Activated naive CD8-positive, alpha-beta T cell (primary cell): ENCODE measurements at regions not wholly inside any gene's neighbourhood (a gene's known extent, or its start where the extent isn't known, plus 50 kb on each side); places are given as distances from the start of the nearest gene placed in this dataset.

Source experiments
- H3K27ac Mint-ChIP-seq: one replicate; pipeline ENCODE4 v1.8.0; 2021; ENCODE audit warnings: mixed read lengths
- H3K27me3 Mint-ChIP-seq: one replicate; pipeline ENCODE4 v1.8.0; 2021; ENCODE audit warnings: mixed read lengths
- H3K36me3 Mint-ChIP-seq: one replicate; pipeline ENCODE4 v1.8.0; 2021; ENCODE audit warnings: mixed read lengths
- H3K4me1 Mint-ChIP-seq: one replicate; pipeline ENCODE4 v1.8.0; 2021; ENCODE audit warnings: low read depth, mixed read lengths
- H3K4me3 Mint-ChIP-seq: one replicate; pipeline ENCODE4 v1.8.0; 2021; ENCODE audit warnings: mild to moderate bottlenecking, mixed read lengths
- H3K9me3 Mint-ChIP-seq: one replicate; pipeline ENCODE4 v1.8.0; 2021; ENCODE audit warnings: low read depth, mixed read lengths

- Mint-ChIP-seq H3K36me3 (no peaks in the 10 kb centered on the region), H3K27ac (no peak overlapping the region), H3K4me1 (no peaks in the 10 kb centered on the region), H3K27me3 (no peaks in the 10 kb centered on the region), H3K9me3 (peaks cover 5% of the 10 kb centered on the region), H3K4me3 (no peak overlapping the region)
These were observed 58.3 kb downstream of the TRIML1 start for GRCh38 chr4:188197566-188197965.

GRCh38 chr4:188198982-188199792, 59.9 kb downstream of the TRIML1 start:
- Mint-ChIP-seq H3K9me3 (peaks cover 5% of the 10 kb centered on the region), H3K36me3 (no peaks in the 10 kb centered on the region), H3K27ac (no peak overlapping the region), H3K4me3 (no peak overlapping the region), H3K27me3 (no peaks in the 10 kb centered on the region), H3K4me1 (no peaks in the 10 kb centered on the region)

- Mint-ChIP-seq H3K9me3 (peaks cover 12% of the 10 kb centered on the region), H3K27ac (no peak overlapping the region), H3K27me3 (no peaks in the 10 kb centered on the region), H3K4me1 (no peaks in the 10 kb centered on the region), H3K36me3 (no peaks in the 10 kb centered on the region), H3K4me3 (no peak overlapping the region)
These were observed 62.6 kb downstream of the TRIML1 start for GRCh38 chr4:188201851-188202250.

GRCh38 chr4:188206783-188207182, 67.5 kb downstream of the TRIML1 start:
- Mint-ChIP-seq H3K27ac (no peak overlapping the region), H3K4me3 (no peak overlapping the region), H3K4me1 (no peaks in the 10 kb centered on the region), H3K9me3 (peaks cover 10% of the 10 kb centered on the region), H3K36me3 (no peaks in the 10 kb centered on the region), H3K27me3 (no peaks in the 10 kb centered on the region)

- Mint-ChIP-seq H3K27me3 (no peaks in the 10 kb centered on the region), H3K4me3 (no peak overlapping the region), H3K4me1 (no peaks in the 10 kb centered on the region), H3K27ac (no peak overlapping the region), H3K36me3 (no peaks in the 10 kb centered on the region), H3K9me3 (no peaks in the 10 kb centered on the region)
These were observed 75.6 kb downstream of the TRIML1 start for GRCh38 chr4:188214861-188215260.

- H3K4me3 Mint-ChIP-seq: no peak overlapping the region
- no peaks in the 10 kb centered on the region for H3K9me3 Mint-ChIP-seq
- no peaks in the 10 kb centered on the region for H3K27me3 Mint-ChIP-seq
- no peak overlapping the region for H3K27ac Mint-ChIP-seq
- no peaks in the 10 kb centered on the region for H3K36me3 Mint-ChIP-seq
- no peaks in the 10 kb centered on the region for H3K4me1 Mint-ChIP-seq
These were observed 79.2 kb downstream of the TRIML1 start for GRCh38 chr4:188218392-188218791.

GRCh38 chr4:188220006-188220405, 80.8 kb downstream of the TRIML1 start:
- H3K4me3 Mint-ChIP-seq: no peak overlapping the region
- H3K27me3 Mint-ChIP-seq: no peaks in the 10 kb centered on the region
- no peaks in the 10 kb centered on the region for H3K4me1 Mint-ChIP-seq
- H3K36me3 Mint-ChIP-seq: no peaks in the 10 kb centered on the region
- H3K27ac Mint-ChIP-seq: no peak overlapping the region
- no peaks in the 10 kb centered on the region for H3K9me3 Mint-ChIP-seq

- H3K27ac Mint-ChIP-seq: no peak overlapping the region
- H3K9me3 Mint-ChIP-seq: peaks cover 5% of the 10 kb centered on the region
- no peaks in the 10 kb centered on the region for H3K4me1 Mint-ChIP-seq
- no peak overlapping the region for H3K4me3 Mint-ChIP-seq
- H3K27me3 Mint-ChIP-seq: no peaks in the 10 kb centered on the region
- H3K36me3 Mint-ChIP-seq: no peaks in the 10 kb centered on the region
These were observed 81.8 kb downstream of the TRIML1 start for GRCh38 chr4:188221090-188221489.

- no peaks in the 10 kb centered on the region for H3K27me3 Mint-ChIP-seq
These were observed 89.0 kb downstream of the TRIML1 start for GRCh38 chr4:188228279-188228678.

GRCh38 chr4:188232428-188232827, 93.2 kb downstream of the TRIML1 start:
- H3K36me3 Mint-ChIP-seq: no peaks in the 10 kb centered on the region
- no peaks in the 10 kb centered on the region for H3K27me3 Mint-ChIP-seq
- H3K4me1 Mint-ChIP-seq: no peaks in the 10 kb centered on the region
- peaks cover 5% of the 10 kb centered on the region for H3K9me3 Mint-ChIP-seq
- no peak overlapping the region for H3K4me3 Mint-ChIP-seq
- H3K27ac Mint-ChIP-seq: no peak overlapping the region

More at GRCh38 chr4:188228279-188228678, 89.0 kb downstream of the TRIML1 start:
- Mint-ChIP-seq H3K27ac (no peak overlapping the region), H3K4me1 (no peaks in the 10 kb centered on the region), H3K4me3 (no peak overlapping the region), H3K9me3 (peaks cover 11% of the 10 kb centered on the region), H3K36me3 (no peaks in the 10 kb centered on the region)

- Mint-ChIP-seq H3K27ac (no peak overlapping the region), H3K4me1 (no peaks in the 10 kb centered on the region), H3K4me3 (no peak overlapping the region), H3K27me3 (peaks cover 2% of the 10 kb centered on the region), H3K36me3 (no peaks in the 10 kb centered on the region), H3K9me3 (peaks cover 6% of the 10 kb centered on the region)
These were observed 102.8 kb downstream of the TRIML1 start for GRCh38 chr4:188242041-188242440.

- H3K36me3 Mint-ChIP-seq: no peaks in the 10 kb centered on the region
- H3K27me3 Mint-ChIP-seq: peaks cover 2% of the 10 kb centered on the region
These were observed 106.4 kb downstream of the TRIML1 start for GRCh38 chr4:188245651-188246050.

GRCh38 chr4:188246488-188246887, 107.2 kb downstream of the TRIML1 start:
- no peak overlapping the region for H3K27ac Mint-ChIP-seq

More at GRCh38 chr4:188245651-188246050, 106.4 kb downstream of the TRIML1 start:
- no peak overlapping the region for H3K4me3 Mint-ChIP-seq
- no peaks in the 10 kb centered on the region for H3K4me1 Mint-ChIP-seq
- peaks cover 7% of the 10 kb centered on the region for H3K9me3 Mint-ChIP-seq
- no peak overlapping the region for H3K27ac Mint-ChIP-seq

GRCh38 chr4:188254211-188254610, 115.0 kb downstream of the TRIML1 start:
- no peak overlapping the region for H3K27ac Mint-ChIP-seq

More at GRCh38 chr4:188246488-188246887, 107.2 kb downstream of the TRIML1 start:
- Mint-ChIP-seq H3K9me3 (peaks cover 7% of the 10 kb centered on the region), H3K4me3 (no peak overlapping the region), H3K36me3 (no peaks in the 10 kb centered on the region), H3K4me1 (no peaks in the 10 kb centered on the region), H3K27me3 (peaks cover 2% of the 10 kb centered on the region)

GRCh38 chr4:188262464-188262863, 123.2 kb downstream of the TRIML1 start:
- no peak overlapping the region for H3K4me3 Mint-ChIP-seq
- H3K9me3 Mint-ChIP-seq: peaks cover 14% of the 10 kb centered on the region
- no peaks in the 10 kb centered on the region for H3K27me3 Mint-ChIP-seq

More at GRCh38 chr4:188254211-188254610, 115.0 kb downstream of the TRIML1 start:
- Mint-ChIP-seq H3K27me3 (no peaks in the 10 kb centered on the region), H3K4me3 (no peak overlapping the region), H3K4me1 (no peaks in the 10 kb centered on the region), H3K36me3 (no peaks in the 10 kb centered on the region), H3K9me3 (peaks cover 7% of the 10 kb centered on the region)

GRCh38 chr4:188263321-188263720, 124.1 kb downstream of the TRIML1 start:
- Mint-ChIP-seq H3K4me3 (no peak overlapping the region), H3K27ac (no peak overlapping the region), H3K27me3 (no peaks in the 10 kb centered on the region), H3K4me1 (no peaks in the 10 kb centered on the region), H3K36me3 (no peaks in the 10 kb centered on the region), H3K9me3 (peaks cover 14% of the 10 kb centered on the region)

More at GRCh38 chr4:188262464-188262863, 123.2 kb downstream of the TRIML1 start:
- Mint-ChIP-seq H3K4me1 (no peaks in the 10 kb centered on the region), H3K27ac (no peak overlapping the region), H3K36me3 (no peaks in the 10 kb centered on the region)
